ENCODE measurements at regions not wholly inside any gene's neighbourhood (a gene's known extent, or its start where the extent isn't known, plus 50 kb on each side); places are given as distances from the start of the nearest gene placed in this dataset.

DNA sequence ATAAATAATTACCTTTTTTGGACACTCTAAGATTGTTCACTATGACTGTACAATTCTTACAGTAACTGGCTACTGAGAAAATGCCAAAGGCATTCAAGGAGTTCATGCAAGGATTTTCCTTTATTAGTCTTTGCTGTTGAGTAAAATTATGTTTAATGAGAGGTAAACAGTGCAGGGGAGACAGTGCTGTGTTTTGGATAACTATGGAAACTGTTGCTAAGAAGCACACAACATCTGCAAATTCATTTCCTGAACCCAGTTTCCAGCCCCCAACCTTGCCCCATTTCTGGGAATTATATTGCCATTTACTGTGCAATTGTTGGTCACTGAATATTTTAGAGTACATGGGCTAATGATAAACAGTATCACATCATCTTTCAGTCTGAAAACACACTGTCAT is 1005.8 kb downstream of the TRHDE start:
- Histone ChIP-seq H3K27ac (ENCODE audit: low read depth in 1 of 2, low read length in 1 of 2) (no peak overlapping the region), H3K36me3 (ENCODE audit: control insufficient read depth in 4 of 4, insufficient read depth in 4 of 4, low read length in 4 of 4) (no peaks in the 10 kb centered on the region), H3K9me3 (ENCODE audit: control insufficient read depth in 4 of 4, insufficient read depth in 3 of 4, low read length in 3 of 4) (no peaks in the 10 kb centered on the region), H3K4me1 (ENCODE audit: control insufficient read depth in 5 of 5, insufficient read depth in 5 of 5, low read length in 5 of 5) (no peaks in the 10 kb centered on the region), H3K4me3 (no peak overlapping the region), H3K9ac (ENCODE audit: insufficient read depth in 1 of 2, low read length in 2 of 2) (no peak overlapping the region), H3K27me3 (ENCODE audit: control insufficient read depth in 3 of 3, insufficient read depth in 3 of 3, low read length in 2 of 3) (no peaks in the 10 kb centered on the region)
- TF ChIP-seq CTCF (IDR thresholded peaks at IDR 0.05; ENCODE audit: control extremely low read depth, extremely low read depth), result no peak
- no peak for ATAC-seq (ENCODE audit: insufficient read depth, low FRiP score)
- DNase-seq, result no peak

GRCh38 chr12:73301530-73301929 is 1029.4 kb downstream of the TRHDE start:
- H3K4me3 ChIP-seq, result no peak overlapping the region
- no peaks in the 10 kb centered on the region for H3K27me3 ChIP-seq (ENCODE audit: control insufficient read depth in 3 of 3, insufficient read depth in 3 of 3, low read length in 2 of 3)
- H3K27ac ChIP-seq (ENCODE audit: low read depth in 1 of 2, low read length in 1 of 2), result no peak overlapping the region
- no peak overlapping the region for H3K9ac ChIP-seq (ENCODE audit: insufficient read depth in 1 of 2, low read length in 2 of 2)
- H3K4me1 ChIP-seq (ENCODE audit: control insufficient read depth in 5 of 5, insufficient read depth in 5 of 5, low read length in 5 of 5), result no peaks in the 10 kb centered on the region
- WGBS, 2 donors, result 80 to 91% methylated on average over 2 of the region's 2 CpGs
- no peaks in the 10 kb centered on the region for H3K9me3 ChIP-seq (ENCODE audit: control insufficient read depth in 4 of 4, insufficient read depth in 3 of 4, low read length in 3 of 4)
- no peak for ATAC-seq (ENCODE audit: insufficient read depth, low FRiP score)
- no peaks in the 10 kb centered on the region for H3K36me3 ChIP-seq (ENCODE audit: control insufficient read depth in 4 of 4, insufficient read depth in 4 of 4, low read length in 4 of 4)
- no peak for TF ChIP-seq CTCF (IDR thresholded peaks at IDR 0.05; ENCODE audit: control extremely low read depth, extremely low read depth)
- DNase-seq, result no peak

GRCh38 chr12:73307260-73307659 is 1035.1 kb downstream of the TRHDE start:
- H3K27ac ChIP-seq (ENCODE audit: low read depth in 1 of 2, low read length in 1 of 2), result no peak overlapping the region
- no peak overlapping the region for H3K4me3 ChIP-seq
- no peaks in the 10 kb centered on the region for H3K36me3 ChIP-seq (ENCODE audit: control insufficient read depth in 4 of 4, insufficient read depth in 4 of 4, low read length in 4 of 4)
- no peaks in the 10 kb centered on the region for H3K27me3 ChIP-seq (ENCODE audit: control insufficient read depth in 3 of 3, insufficient read depth in 3 of 3, low read length in 2 of 3)
- ATAC-seq (ENCODE audit: insufficient read depth, low FRiP score) (no peak), DNase-seq (no peak)
- 76 to 80% methylated on average over 2 of the region's 2 CpGs for WGBS, 2 donors
- no peaks in the 10 kb centered on the region for H3K9me3 ChIP-seq (ENCODE audit: control insufficient read depth in 4 of 4, insufficient read depth in 3 of 4, low read length in 3 of 4)
- no peak overlapping the region for H3K9ac ChIP-seq (ENCODE audit: insufficient read depth in 1 of 2, low read length in 2 of 2)
- no peaks in the 10 kb centered on the region for H3K4me1 ChIP-seq (ENCODE audit: control insufficient read depth in 5 of 5, insufficient read depth in 5 of 5, low read length in 5 of 5)
- TF ChIP-seq CTCF (IDR thresholded peaks at IDR 0.05; ENCODE audit: control extremely low read depth, extremely low read depth), result no peak

- Histone ChIP-seq H3K4me1 (ENCODE audit: control insufficient read depth in 5 of 5, insufficient read depth in 5 of 5, low read length in 5 of 5) (no peaks in the 10 kb centered on the region), H3K36me3 (ENCODE audit: control insufficient read depth in 4 of 4, insufficient read depth in 4 of 4, low read length in 4 of 4) (no peaks in the 10 kb centered on the region), H3K4me3 (no peak overlapping the region), H3K27me3 (ENCODE audit: control insufficient read depth in 3 of 3, insufficient read depth in 3 of 3, low read length in 2 of 3) (no peaks in the 10 kb centered on the region), H3K9ac (ENCODE audit: insufficient read depth in 1 of 2, low read length in 2 of 2) (no peak overlapping the region), H3K27ac (ENCODE audit: low read depth in 1 of 2, low read length in 1 of 2) (no peak overlapping the region), H3K9me3 (ENCODE audit: control insufficient read depth in 4 of 4, insufficient read depth in 3 of 4, low read length in 3 of 4) (no peaks in the 10 kb centered on the region)
- no peak for TF ChIP-seq CTCF (IDR thresholded peaks at IDR 0.05; ENCODE audit: control extremely low read depth, extremely low read depth)
- ATAC-seq (ENCODE audit: insufficient read depth, low FRiP score), result no peak
- DNase-seq, result no peak
- 23 to 69% methylated on average over 1 of the region's 1 CpG for WGBS, 2 donors
Measured at GRCh38 chr12:73308079-73308478, 1035.9 kb downstream of the TRHDE start.
